ENCODE measurements at regions not wholly inside any gene's neighbourhood (a gene's known extent, or its start where the extent isn't known, plus 50 kb on each side); places are given as distances from the start of the nearest gene placed in this dataset.

- H3K36me3 ChIP-seq, result no peaks in the 10 kb centered on the region
- no peaks in the 10 kb centered on the region for H3K27me3 ChIP-seq
- DNase-seq, result no peak
- no peaks in the 10 kb centered on the region for H3K4me1 ChIP-seq
- intact Hi-C loops (cut with DNase I), result no loop called here
- H3K4me3 ChIP-seq, result no peak overlapping the region
- no peaks in the 10 kb centered on the region for H3K9me3 ChIP-seq
- TF ChIP-seq POLR2A (IDR thresholded peaks at IDR 0.05), result no peak
- no peak for ATAC-seq
- H3K27ac ChIP-seq, result no peak overlapping the region
Observed at GRCh38 chr5:84453405-84453804, 68.7 kb upstream of the EDIL3 start.

- Histone ChIP-seq H3K4me3 (no peak overlapping the region), H3K36me3 (no peaks in the 10 kb centered on the region), H3K4me1 (no peaks in the 10 kb centered on the region), H3K9me3 (no peaks in the 10 kb centered on the region), H3K27ac (no peak overlapping the region), H3K27me3 (no peaks in the 10 kb centered on the region)
- TF ChIP-seq POLR2A (IDR thresholded peaks at IDR 0.05) (no peak), CTCF (IDR thresholded peaks at IDR 0.05) (peak; percentile 30 to 44 (median 39))
- peak; percentile 39 to 53 (median 44) for ATAC-seq
- 45% methylated on average over 2 of the region's 2 CpGs for WGBS (ENCODE audit: insufficient coverage, low coverage, low lambda C conversion rate, missing lambda C conversion rate)
- intact Hi-C loops (cut with DNase I), result no loop called here
- no peak for DNase-seq
Observed at GRCh38 chr5:84450617-84451414, 66.1 kb upstream of the EDIL3 start.

GRCh38 chr5:84445049-84445685 lies 60.5 kb upstream of the EDIL3 start:
- DNase-seq, result no peak
- Histone ChIP-seq H3K27ac (no peak overlapping the region), H3K36me3 (no peaks in the 10 kb centered on the region), H3K27me3 (no peaks in the 10 kb centered on the region), H3K4me1 (no peaks in the 10 kb centered on the region), H3K4me3 (no peak overlapping the region), H3K9me3 (no peaks in the 10 kb centered on the region)
- intact Hi-C loops (cut with DNase I), result no loop called here
- no peak for ATAC-seq
- WGBS (ENCODE audit: insufficient coverage, low coverage, low lambda C conversion rate, missing lambda C conversion rate), result 50% methylated on average over 2 of the region's 2 CpGs
- TF ChIP-seq CTCF (IDR thresholded peaks at IDR 0.05), result no peak
- TF ChIP-seq POLR2A (IDR thresholded peaks at IDR 0.05), result no peak

GRCh38 chr5:84438456-84438855 lies 53.8 kb upstream of the EDIL3 start:
- Histone ChIP-seq H3K36me3 (no peaks in the 10 kb centered on the region), H3K27ac (no peak overlapping the region), H3K4me1 (no peaks in the 10 kb centered on the region), H3K4me3 (no peak overlapping the region), H3K9me3 (no peaks in the 10 kb centered on the region), H3K27me3 (no peaks in the 10 kb centered on the region)
- TF ChIP-seq POLR2A (IDR thresholded peaks at IDR 0.05) (no peak), CTCF (IDR thresholded peaks at IDR 0.05) (no peak)
- no peak for ATAC-seq
- DNase-seq, result no peak
- WGBS (ENCODE audit: insufficient coverage, low coverage, low lambda C conversion rate, missing lambda C conversion rate), result 63% methylated on average over 1 of the region's 1 CpG
- intact Hi-C loops (cut with DNase I), result no loop called here

- no peaks in the 10 kb centered on the region for H3K36me3 ChIP-seq
- H3K4me1 ChIP-seq, result no peaks in the 10 kb centered on the region
- no peak for TF ChIP-seq POLR2A (IDR thresholded peaks at IDR 0.05)
- no peak for TF ChIP-seq CTCF (IDR thresholded peaks at IDR 0.05)
- H3K4me3 ChIP-seq, result no peak overlapping the region
- DNase-seq (no peak), ATAC-seq (no peak)
- H3K9me3 ChIP-seq, result no peaks in the 10 kb centered on the region
- H3K27me3 ChIP-seq, result no peaks in the 10 kb centered on the region
- 60% methylated on average over 2 of the region's 2 CpGs for WGBS (ENCODE audit: insufficient coverage, low coverage, low lambda C conversion rate, missing lambda C conversion rate)
- no peak overlapping the region for H3K27ac ChIP-seq
- intact Hi-C loops (cut with DNase I), result no loop called here
Observed at GRCh38 chr5:84437673-84438315, 53.1 kb upstream of the EDIL3 start.
